H9 (cell line): ENCODE measurements at regions not wholly inside any gene's neighbourhood (a gene's known extent, or its start where the extent isn't known, plus 50 kb on each side); places are given as distances from the start of the nearest gene placed in this dataset.

Source experiments
- DNase-seq: peaks from one replicate; pipeline ENCODE4 v3.0.0-alpha.2; 2017
- H2AFZ ChIP-seq: one replicate; pipeline ENCODE4 v1.6.1; 2013; ENCODE audit warnings: mild to moderate bottlenecking, low read length, control low read depth, moderate library complexity
- H2AK5ac ChIP-seq: 2 replicates; pipeline ENCODE4 v1.6.1; 2013; ENCODE audit warnings: low read length, control low read depth, mixed read lengths; ENCODE audit not compliant: insufficient read length
- H2BK120ac ChIP-seq: one replicate; pipeline ENCODE4 v1.6.1; 2013; ENCODE audit warnings: low read depth, mild to moderate bottlenecking, low read length, control low read depth, inconsistent platforms; ENCODE audit not compliant: poor library complexity, severe bottlenecking
- H2BK12ac ChIP-seq: 2 replicates; pipeline ENCODE4 v1.6.1; 2013; ENCODE audit warnings: low read length, control low read depth, mixed read lengths, low read depth; ENCODE audit not compliant: insufficient read length
- H2BK15ac ChIP-seq: 2 replicates; pipeline ENCODE4 v1.6.1; 2013; ENCODE audit warnings: low read depth, low read length, control low read depth
- H2BK20ac ChIP-seq: one replicate; pipeline ENCODE4 v1.6.1; 2013; ENCODE audit warnings: low read depth, mild to moderate bottlenecking, low read length, control low read depth, inconsistent platforms; ENCODE audit not compliant: poor library complexity, severe bottlenecking
- H2BK5ac ChIP-seq: 2 replicates; pipeline ENCODE4 v1.6.1; 2013; ENCODE audit warnings: low read length, control low read depth, mixed read lengths; ENCODE audit not compliant: insufficient read length
- H3K14ac ChIP-seq: 2 replicates; pipeline ENCODE4 v1.6.1; 2013; ENCODE audit warnings: low read length, control low read depth; ENCODE audit not compliant: insufficient read depth
- H3K18ac ChIP-seq: 2 replicates; pipeline ENCODE4 v1.6.1; 2013; ENCODE audit warnings: low read depth, mild to moderate bottlenecking, mixed read lengths, low read length, control low read depth; ENCODE audit not compliant: insufficient read length
- H3K23ac ChIP-seq: 2 replicates; pipeline ENCODE4 v1.6.1; 2013; ENCODE audit warnings: low read length, control low read depth, mixed read lengths, low read depth; ENCODE audit not compliant: insufficient read length
- H3K23me2 ChIP-seq: 2 replicates; pipeline ENCODE4 v1.6.1; 2013; ENCODE audit warnings: low read depth, mild to moderate bottlenecking, mixed read lengths, low read length, control low read depth; ENCODE audit not compliant: insufficient read length, poor library complexity, severe bottlenecking
- H3K27ac ChIP-seq: 2 replicates; pipeline ENCODE4 v1.5.1; 2013; ENCODE audit warnings: low read length, control low read depth, mixed read lengths, low read depth; ENCODE audit not compliant: insufficient read length
- H3K27me3 ChIP-seq: 2 replicates; pipeline ENCODE4 v1.6.1; 2013; ENCODE audit warnings: low read length, control low read depth, inconsistent platforms; ENCODE audit not compliant: insufficient read depth
- H3K4ac ChIP-seq: 2 replicates; pipeline ENCODE4 v1.6.1; 2013; ENCODE audit warnings: low read depth, mild to moderate bottlenecking, control low read depth, inconsistent platforms, low read length, moderate library complexity
- H3K4me1 ChIP-seq: 2 replicates; pipeline ENCODE4 v1.6.1; 2013; ENCODE audit warnings: low read length, control low read depth, inconsistent platforms; ENCODE audit not compliant: insufficient read depth
- H3K4me2 ChIP-seq: 2 replicates; pipeline ENCODE4 v1.6.1; 2013; ENCODE audit warnings: low read length, control low read depth, mixed read lengths; ENCODE audit not compliant: insufficient read length, insufficient read depth
- H3K56ac ChIP-seq: 2 replicates; pipeline ENCODE4 v1.6.1; 2013; ENCODE audit warnings: low read depth, mild to moderate bottlenecking, mixed read lengths, low read length, control low read depth; ENCODE audit not compliant: insufficient read length
- H3K79me1 ChIP-seq: 2 replicates; pipeline ENCODE4 v1.6.1; 2013; ENCODE audit warnings: low read depth, mild to moderate bottlenecking, moderate library complexity, low read length, control low read depth, inconsistent platforms; ENCODE audit not compliant: insufficient read depth, poor library complexity, severe bottlenecking
- H3K79me2 ChIP-seq: 2 replicates; pipeline ENCODE4 v1.6.1; 2013; ENCODE audit warnings: low read length, control low read depth, inconsistent platforms; ENCODE audit not compliant: insufficient read depth
- H3K9ac ChIP-seq: 2 replicates; pipeline ENCODE4 v1.6.1; 2013; ENCODE audit warnings: low read length, control low read depth, mixed read lengths; ENCODE audit not compliant: insufficient read length; ENCODE audit errors: extremely low read depth
- H3K9me3 ChIP-seq: one replicate; pipeline ENCODE4 v1.6.1; 2013; ENCODE audit warnings: low read depth, low read length, inconsistent platforms; ENCODE audit not compliant: control insufficient read depth
- H3T11ph ChIP-seq: one replicate; pipeline ENCODE4 v1.6.1; 2013; ENCODE audit warnings: mild to moderate bottlenecking, low read length, control low read depth, inconsistent platforms
- H4K20me1 ChIP-seq: one replicate; pipeline ENCODE4 v1.6.1; 2013; ENCODE audit not compliant: control insufficient read depth, insufficient read length, insufficient read depth
- H4K5ac ChIP-seq: 2 replicates; pipeline ENCODE4 v1.6.1; 2013; ENCODE audit warnings: low read depth, mild to moderate bottlenecking, mixed read lengths, low read length, control low read depth; ENCODE audit not compliant: insufficient read length
- H4K8ac ChIP-seq: replicated peaks from 2 replicates; pipeline ENCODE4 v1.6.1; 2013; ENCODE audit warnings: low read length, control low read depth, mixed read lengths, low read depth; ENCODE audit not compliant: insufficient read length
- H4K91ac ChIP-seq: 2 replicates; pipeline ENCODE4 v1.6.1; 2013; ENCODE audit warnings: low read depth, mild to moderate bottlenecking, moderate library complexity, mixed read lengths, low read length, control low read depth; ENCODE audit not compliant: insufficient read length
- H3K27ac Mint-ChIP-seq, 3 experiments: 2 replicates in 2 of 3; 3 replicates in 1 of 3; pipeline ENCODE4 v1.8.0; 2020 to 2021; ENCODE audit warnings: mixed read lengths in 3 of 3, mild to moderate bottlenecking in 1 of 3, moderate library complexity in 1 of 3
- H3K27me3 Mint-ChIP-seq: 2 replicates; pipeline ENCODE4 v1.8.0; 2021; ENCODE audit warnings: low read depth, mild to moderate bottlenecking, moderate library complexity, mixed read lengths
- H3K36me3 Mint-ChIP-seq, 3 experiments: 2 replicates in 2 of 3; 3 replicates in 1 of 3; pipeline ENCODE4 v1.8.0; 2020 to 2021; ENCODE audit warnings: low read depth in 3 of 3, mixed read lengths in 3 of 3; ENCODE audit not compliant: insufficient read depth in 1 of 3
- H3K4me1 Mint-ChIP-seq, 2 experiments: 2 replicates each; pipeline ENCODE4 v1.8.0; 2020; ENCODE audit warnings: mixed read lengths in 2 of 2
- H3K4me3 Mint-ChIP-seq, 2 experiments: 2 replicates in 1 of 2; 3 replicates in 1 of 2; pipeline ENCODE4 v1.8.0; 2020 to 2021; ENCODE audit warnings: mild to moderate bottlenecking in 2 of 2, mixed read lengths in 2 of 2, moderate library complexity in 1 of 2
- H3K9me3 Mint-ChIP-seq, 2 experiments: 2 replicates in 1 of 2; 3 replicates in 1 of 2; pipeline ENCODE4 v1.8.0; 2020; ENCODE audit warnings: mild to moderate bottlenecking in 2 of 2, mixed read lengths in 2 of 2, moderate library complexity in 1 of 2
- WGBS: extraction: QIAGEN DNeasy Blood & Tissue Kit; methylation state at CpG from one replicate; pipeline ENCODE4 v1.1.7; 2013; ENCODE audit warnings: missing lambda C conversion rate, low lambda C conversion rate, mixed read lengths; ENCODE audit not compliant: insufficient read length; ENCODE audit errors: extremely low coverage; 5-methylcytosine and 5-hydroxymethylcytosine counted together
- TF ChIP-seq, protein P1 (sequence below): fragments of 200-600 bp; sonication (generic); conservative IDR thresholded peaks from 3 replicates; pipeline ENCODE4 v1.8.0; 2021; ENCODE audit warnings: antibody characterized with exemption, mild to moderate bottlenecking

DNA sequence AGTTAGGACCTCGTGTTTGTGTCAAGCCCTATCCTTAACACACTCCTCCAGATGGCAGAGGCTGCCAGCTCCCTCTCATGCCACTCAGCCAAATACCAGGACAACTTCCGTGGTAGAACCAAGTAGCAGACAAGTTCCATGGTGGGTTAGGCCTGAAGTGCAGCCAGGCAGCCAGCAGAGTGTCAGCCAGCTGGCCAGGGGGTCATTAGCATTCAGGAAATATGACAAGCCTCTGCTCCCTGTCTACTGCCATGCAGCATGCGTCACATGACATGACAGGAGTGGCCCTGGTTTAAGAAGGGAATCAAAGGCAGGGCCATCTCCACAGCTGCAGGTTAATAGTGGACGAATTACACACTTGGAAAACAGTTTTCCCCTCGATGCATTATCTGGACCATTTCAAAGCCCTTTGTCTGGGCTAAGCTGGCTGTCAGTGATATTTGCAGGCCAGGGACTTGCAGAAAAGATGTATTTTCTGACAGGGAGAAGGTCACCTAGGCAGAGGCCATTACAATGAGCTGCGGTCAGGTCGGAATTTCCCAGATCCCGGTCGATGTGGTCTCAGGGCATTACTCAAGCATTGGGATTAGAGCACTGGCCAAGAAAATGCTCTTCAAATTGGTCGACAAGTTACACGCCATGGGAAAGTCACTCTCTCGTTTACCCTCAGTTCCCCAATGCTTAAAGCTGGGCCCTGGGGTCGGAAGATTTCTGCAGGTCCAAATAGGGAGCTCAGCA is 461.7 kb upstream of the CADM1 start:
- no peak overlapping the region for H4K5ac ChIP-seq
- peaks cover 99% of the 10 kb centered on the region for H3K27me3 Mint-ChIP-seq
- no peaks in the 10 kb centered on the region for H3K4me1 ChIP-seq
- no peak overlapping the region for H3K56ac ChIP-seq
- H3K9me3 ChIP-seq, result no peaks in the 10 kb centered on the region
- peaks cover 12 to 13% of the 10 kb centered on the region in 2 experiments; a peak in 4 of 5 replicates for H3K9me3 Mint-ChIP-seq
- no peak overlapping the region for H4K8ac ChIP-seq
- no peak for DNase-seq
- no peak overlapping the region for H3K9ac ChIP-seq
- no peak overlapping the region for H3K4ac ChIP-seq
- no peak overlapping the region for H3K14ac ChIP-seq
- no peaks in the 10 kb centered on the region for H3K79me2 ChIP-seq
- H2AFZ ChIP-seq, result no peak overlapping the region
- no peaks in the 10 kb centered on the region; the same call in 1 of the 2 replicates for H3K27me3 ChIP-seq
- H3K4me1 Mint-ChIP-seq, result peaks cover 18 to 31% of the 10 kb centered on the region in 2 experiments
- TF ChIP-seq, protein P1, sequence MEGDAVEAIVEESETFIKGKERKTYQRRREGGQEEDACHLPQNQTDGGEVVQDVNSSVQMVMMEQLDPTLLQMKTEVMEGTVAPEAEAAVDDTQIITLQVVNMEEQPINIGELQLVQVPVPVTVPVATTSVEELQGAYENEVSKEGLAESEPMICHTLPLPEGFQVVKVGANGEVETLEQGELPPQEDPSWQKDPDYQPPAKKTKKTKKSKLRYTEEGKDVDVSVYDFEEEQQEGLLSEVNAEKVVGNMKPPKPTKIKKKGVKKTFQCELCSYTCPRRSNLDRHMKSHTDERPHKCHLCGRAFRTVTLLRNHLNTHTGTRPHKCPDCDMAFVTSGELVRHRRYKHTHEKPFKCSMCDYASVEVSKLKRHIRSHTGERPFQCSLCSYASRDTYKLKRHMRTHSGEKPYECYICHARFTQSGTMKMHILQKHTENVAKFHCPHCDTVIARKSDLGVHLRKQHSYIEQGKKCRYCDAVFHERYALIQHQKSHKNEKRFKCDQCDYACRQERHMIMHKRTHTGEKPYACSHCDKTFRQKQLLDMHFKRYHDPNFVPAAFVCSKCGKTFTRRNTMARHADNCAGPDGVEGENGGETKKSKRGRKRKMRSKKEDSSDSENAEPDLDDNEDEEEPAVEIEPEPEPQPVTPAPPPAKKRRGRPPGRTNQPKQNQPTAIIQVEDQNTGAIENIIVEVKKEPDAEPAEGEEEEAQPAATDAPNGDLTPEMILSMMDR, result no peak
- H2BK12ac ChIP-seq, result no peak overlapping the region
- H2AK5ac ChIP-seq, result no peak overlapping the region
- H3K18ac ChIP-seq, result no peak overlapping the region
- no peaks in the 10 kb centered on the region for H3K79me1 ChIP-seq
- WGBS, result no CpG with 5 or more reads among the region's 13 CpGs
- no peak overlapping the region for H2BK15ac ChIP-seq
- no peaks in the 10 kb centered on the region for H3K23me2 ChIP-seq
- no peak overlapping the region for H3K27ac ChIP-seq
- H3K4me2 ChIP-seq, result no peak overlapping the region
- H3K27ac Mint-ChIP-seq, result no peak overlapping the region
- H2BK120ac ChIP-seq, result no peak overlapping the region
- no peak overlapping the region for H3K23ac ChIP-seq
- no peak overlapping the region; a peak in 1 of 5 replicates for H3K4me3 Mint-ChIP-seq
- H4K91ac ChIP-seq, result no peak overlapping the region
- H3T11ph ChIP-seq, result no peak overlapping the region
- H4K20me1 ChIP-seq, result no peaks in the 10 kb centered on the region
- H2BK20ac ChIP-seq, result no peak overlapping the region
- H3K36me3 Mint-ChIP-seq, result peaks cover 0 to 5% (median 2%) of the 10 kb centered on the region in 3 experiments; a peak in 3 of 7 replicates
- H2BK5ac ChIP-seq, result no peak overlapping the region
